K562 (cell line): ENCODE measurements at regions not wholly inside any gene's neighbourhood (a gene's known extent, or its start where the extent isn't known, plus 50 kb on each side); places are given as distances from the start of the nearest gene placed in this dataset.

Experiments used
- NFRKB ChIP-seq: fragments of 450-650 bp; IDR thresholded peaks from 2 replicates; pipeline ENCODE4 v1.6.1; 2016; ENCODE audit warnings: low read depth
- TEAD2 ChIP-seq: fragments of 450-650 bp; IDR thresholded peaks from 2 replicates; pipeline ENCODE4 v1.6.1; 2016; ENCODE audit warnings: missing genetic modification characterization, control low read depth, missing compliant biosample characterization
- TF ChIP-seq, protein P1 (sequence below), 3 experiments: IDR thresholded peaks in 2 of 3; conservative IDR thresholded peaks in 1 of 3; 2 replicates each; pipeline ENCODE4 v1.5.1; 2011 to 2012; ENCODE audit warnings: low read length in 3 of 3, mild to moderate bottlenecking in 3 of 3, control low read depth in 2 of 3, improper control_type of control experiment in 1 of 3, inconsistent platforms in 1 of 3, low read depth in 1 of 3, mixed read lengths in 1 of 3, moderate library complexity in 1 of 3; ENCODE audit not compliant: insufficient read depth in 2 of 3
- TF ChIP-seq, protein P2 (sequence below): sonication (generic); formaldehyde crosslinking; IDR thresholded peaks from 2 replicates; pipeline ENCODE4 v1.8.0; 2022; ENCODE audit warnings: mild to moderate bottlenecking, missing genetic modification reagents

DNA sequence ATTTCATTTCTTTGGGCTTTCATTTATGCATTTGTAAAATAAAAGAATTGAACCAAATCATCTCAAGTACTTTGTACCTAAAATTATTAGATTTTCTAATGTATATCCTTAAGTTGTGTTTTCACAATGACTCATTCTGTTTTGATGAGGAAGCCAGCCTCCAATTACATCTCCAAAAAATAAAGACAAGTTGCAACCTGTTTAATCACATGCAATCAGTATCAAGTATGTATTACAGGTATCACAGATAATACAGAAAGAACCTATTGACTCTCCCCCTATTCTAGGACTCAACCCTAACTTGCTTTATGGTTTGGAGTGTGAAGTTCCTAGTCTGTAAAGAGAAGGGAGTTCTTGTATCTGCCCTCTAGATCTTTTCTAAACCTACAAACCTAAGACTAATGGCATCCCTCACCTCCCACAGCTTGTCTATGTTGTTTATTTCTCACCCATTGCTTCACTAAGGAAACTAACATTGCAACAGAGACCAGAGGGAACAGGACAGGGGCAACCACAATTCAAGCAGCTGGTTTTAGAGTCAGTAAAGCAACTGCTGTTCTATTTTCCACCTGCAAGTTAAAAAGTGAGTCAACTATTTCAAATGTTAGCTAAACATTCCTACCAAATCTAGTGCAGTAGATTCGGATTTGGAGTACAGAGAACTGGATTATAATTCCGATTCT, 141.1 kb upstream of the ETAA1 start:
- TF ChIP-seq, protein P1, sequence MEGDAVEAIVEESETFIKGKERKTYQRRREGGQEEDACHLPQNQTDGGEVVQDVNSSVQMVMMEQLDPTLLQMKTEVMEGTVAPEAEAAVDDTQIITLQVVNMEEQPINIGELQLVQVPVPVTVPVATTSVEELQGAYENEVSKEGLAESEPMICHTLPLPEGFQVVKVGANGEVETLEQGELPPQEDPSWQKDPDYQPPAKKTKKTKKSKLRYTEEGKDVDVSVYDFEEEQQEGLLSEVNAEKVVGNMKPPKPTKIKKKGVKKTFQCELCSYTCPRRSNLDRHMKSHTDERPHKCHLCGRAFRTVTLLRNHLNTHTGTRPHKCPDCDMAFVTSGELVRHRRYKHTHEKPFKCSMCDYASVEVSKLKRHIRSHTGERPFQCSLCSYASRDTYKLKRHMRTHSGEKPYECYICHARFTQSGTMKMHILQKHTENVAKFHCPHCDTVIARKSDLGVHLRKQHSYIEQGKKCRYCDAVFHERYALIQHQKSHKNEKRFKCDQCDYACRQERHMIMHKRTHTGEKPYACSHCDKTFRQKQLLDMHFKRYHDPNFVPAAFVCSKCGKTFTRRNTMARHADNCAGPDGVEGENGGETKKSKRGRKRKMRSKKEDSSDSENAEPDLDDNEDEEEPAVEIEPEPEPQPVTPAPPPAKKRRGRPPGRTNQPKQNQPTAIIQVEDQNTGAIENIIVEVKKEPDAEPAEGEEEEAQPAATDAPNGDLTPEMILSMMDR (IDR thresholded peaks at IDR 0.05 in 2 of 3, conservative IDR thresholded peaks at IDR 0.05 in 1 of 3; ENCODE audit: insufficient read depth in 2 of 3, low read depth in 1 of 3, low read length in 3 of 3), result no peak
- no peak for TF ChIP-seq NFRKB
- TF ChIP-seq TEAD2 (tag), result no peak
- TF ChIP-seq, protein P2, sequence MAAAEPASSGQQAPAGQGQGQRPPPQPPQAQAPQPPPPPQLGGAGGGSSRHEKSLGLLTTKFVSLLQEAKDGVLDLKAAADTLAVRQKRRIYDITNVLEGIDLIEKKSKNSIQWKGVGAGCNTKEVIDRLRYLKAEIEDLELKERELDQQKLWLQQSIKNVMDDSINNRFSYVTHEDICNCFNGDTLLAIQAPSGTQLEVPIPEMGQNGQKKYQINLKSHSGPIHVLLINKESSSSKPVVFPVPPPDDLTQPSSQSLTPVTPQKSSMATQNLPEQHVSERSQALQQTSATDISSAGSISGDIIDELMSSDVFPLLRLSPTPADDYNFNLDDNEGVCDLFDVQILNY (CRISPR knock-in tag), result no peak
